HG03066 (cell line): ENCODE measurements at regions not wholly inside any gene's neighbourhood (a gene's known extent, or its start where the extent isn't known, plus 50 kb on each side); places are given as distances from the start of the nearest gene placed in this dataset.
"Not testable (repeated sequence)": the region's sequence is repeated elsewhere in the genome, so short reads cannot be mapped to it uniquely, and the experiment has no call there.

Experiments
- ATAC-seq: cut with Tn5 transposase; IDR thresholded peaks from one replicate; pipeline ENCODE4 v1.9.1; 2021; ENCODE audit warnings: low read depth; ENCODE audit not compliant: unreplicated experiment

DNA sequence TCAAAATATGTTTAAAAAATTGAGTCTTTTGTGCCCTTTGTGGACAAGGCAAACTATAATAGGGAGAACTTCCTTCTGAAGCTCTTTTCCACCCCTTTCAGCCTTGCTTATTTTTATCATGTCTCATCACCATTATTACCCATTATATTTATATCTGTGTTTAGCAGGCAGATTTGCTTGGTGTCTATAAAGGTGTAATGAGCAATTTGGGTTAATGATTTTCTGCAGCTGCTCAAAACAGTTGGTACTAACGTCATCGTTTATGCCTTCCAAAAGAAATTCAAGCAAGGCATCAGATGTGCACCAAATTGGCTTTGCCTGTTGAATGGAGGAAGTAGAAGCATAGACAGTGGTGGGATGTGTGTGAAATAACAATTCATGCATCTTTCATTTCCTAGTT is 483.7 kb upstream of the SGO1 start:
- no peak for ATAC-seq

GRCh38 chr3:20669184-20669583 is 483.2 kb upstream of the SGO1 start:
- no peak for ATAC-seq

GRCh38 chr3:20668411-20668810 is 482.4 kb upstream of the SGO1 start:
- no peak for ATAC-seq

- no peak for ATAC-seq
Measured at GRCh38 chr3:20666091-20666490, 480.1 kb upstream of the SGO1 start.

- ATAC-seq: no peak
Measured at GRCh38 chr3:20658491-20658890, 472.5 kb upstream of the SGO1 start.

DNA sequence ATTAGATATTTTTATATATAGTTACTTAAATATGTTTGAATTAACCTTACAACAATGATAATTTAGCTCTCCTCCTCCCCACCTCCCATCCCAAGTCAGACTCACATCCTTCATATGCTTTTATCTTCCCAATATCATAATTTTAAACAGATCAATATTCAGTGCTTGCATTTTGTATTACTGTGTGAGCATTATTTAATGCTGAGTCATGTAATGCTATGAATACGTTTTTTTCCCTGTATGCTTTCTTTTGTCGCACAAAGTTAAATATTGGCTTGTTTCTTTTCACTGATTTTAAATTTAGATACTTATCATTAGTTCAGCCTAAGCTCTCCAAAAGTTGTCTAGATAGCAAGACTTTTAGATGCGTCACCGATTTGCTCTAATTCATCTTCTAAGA is 471.6 kb upstream of the SGO1 start:
- no peak for ATAC-seq

DNA sequence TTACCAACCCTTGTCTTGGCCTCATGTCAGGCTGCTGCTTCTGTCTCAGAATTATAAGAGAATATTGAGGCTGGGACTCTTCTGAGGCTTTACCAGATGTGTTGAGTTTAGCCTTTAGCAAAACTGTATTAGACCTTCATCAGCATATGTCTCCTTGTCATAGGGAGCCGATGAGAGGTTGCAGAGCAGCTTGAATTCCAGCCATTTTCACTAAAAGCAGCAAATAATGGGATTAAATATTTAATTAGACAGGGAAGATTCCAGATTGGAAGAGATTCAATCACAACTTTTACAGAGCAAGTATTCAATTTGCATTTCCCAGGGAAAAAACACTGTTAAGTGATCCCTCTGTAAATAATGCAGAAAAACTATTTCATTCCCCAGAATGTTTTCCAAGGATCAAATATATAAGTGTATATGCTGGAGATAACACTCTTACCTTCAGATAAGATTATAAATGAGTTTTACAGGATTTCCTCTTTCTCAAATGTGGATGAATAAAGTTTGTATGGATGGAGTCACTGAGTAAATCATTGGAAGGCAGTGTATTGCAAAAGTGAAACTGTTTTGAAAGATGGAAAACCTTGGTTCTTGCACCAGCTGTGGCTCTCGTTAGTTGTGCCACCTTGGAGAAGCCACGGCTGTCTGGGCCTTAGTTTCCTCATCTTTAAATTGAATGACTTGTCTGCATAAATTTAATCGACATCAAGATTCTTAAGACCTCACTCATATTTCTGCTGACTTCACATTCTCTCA is 466.4 kb upstream of the SGO1 start:
- ATAC-seq: no peak

DNA sequence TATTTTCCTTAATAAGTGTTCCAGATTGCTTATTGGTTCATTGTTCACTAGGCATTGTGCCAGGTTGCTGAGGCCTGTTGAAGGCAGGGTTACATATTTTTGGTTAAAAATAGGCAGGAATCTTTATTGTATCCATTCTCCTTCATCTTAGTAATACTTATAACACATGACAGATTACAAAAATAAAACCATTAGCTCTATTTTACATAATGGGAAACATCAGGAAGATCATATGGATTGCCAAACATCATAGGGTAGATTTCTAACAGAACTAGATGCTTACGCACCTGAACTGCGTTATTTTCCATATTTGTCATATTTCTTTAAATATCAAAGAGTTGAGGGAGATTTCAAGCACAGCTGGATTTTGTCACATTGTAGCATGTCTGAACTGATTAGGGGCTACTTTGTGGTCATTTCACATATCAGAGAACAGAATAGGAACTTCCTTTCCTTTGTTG is 462.9 kb upstream of the SGO1 start:
- no peak for ATAC-seq

DNA sequence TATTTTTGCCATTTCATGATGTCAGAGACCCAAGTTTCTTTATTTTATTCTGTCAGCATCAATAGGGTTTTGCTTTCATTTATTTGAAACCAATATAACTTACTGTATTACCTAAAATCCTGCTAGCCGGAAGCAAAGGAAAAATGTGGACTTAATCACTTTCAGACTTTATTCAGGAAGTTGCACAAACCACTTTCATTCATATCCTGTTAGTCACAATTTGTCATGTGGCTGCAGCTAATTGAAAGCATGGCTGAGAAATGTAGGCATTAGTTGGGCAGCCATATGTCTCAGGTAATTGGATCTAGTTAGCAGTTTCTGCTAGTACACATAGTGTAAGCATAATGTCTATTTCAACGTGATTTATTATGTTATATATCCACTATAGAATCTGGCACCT is 462.3 kb upstream of the SGO1 start:
- ATAC-seq: no peak

DNA sequence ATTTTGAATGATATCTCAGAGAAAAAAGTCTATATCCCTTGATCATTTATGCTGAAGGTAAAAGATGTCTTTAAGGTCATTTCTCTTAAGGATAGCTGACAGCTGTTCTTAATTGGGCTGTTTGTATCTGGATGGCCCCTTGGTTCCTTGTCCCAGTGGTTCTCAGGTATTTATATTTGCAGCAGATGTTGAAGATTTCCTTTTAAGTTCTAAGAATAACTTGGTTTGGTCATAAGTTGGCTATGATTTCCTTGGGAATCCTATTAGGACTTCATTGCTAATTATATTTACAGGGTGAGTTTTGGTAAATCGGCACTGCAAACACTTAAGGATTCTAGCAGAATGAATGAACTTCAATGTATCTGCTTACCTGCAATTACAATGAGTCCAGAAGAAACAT is 460.4 kb upstream of the SGO1 start:
- ATAC-seq: no peak

DNA sequence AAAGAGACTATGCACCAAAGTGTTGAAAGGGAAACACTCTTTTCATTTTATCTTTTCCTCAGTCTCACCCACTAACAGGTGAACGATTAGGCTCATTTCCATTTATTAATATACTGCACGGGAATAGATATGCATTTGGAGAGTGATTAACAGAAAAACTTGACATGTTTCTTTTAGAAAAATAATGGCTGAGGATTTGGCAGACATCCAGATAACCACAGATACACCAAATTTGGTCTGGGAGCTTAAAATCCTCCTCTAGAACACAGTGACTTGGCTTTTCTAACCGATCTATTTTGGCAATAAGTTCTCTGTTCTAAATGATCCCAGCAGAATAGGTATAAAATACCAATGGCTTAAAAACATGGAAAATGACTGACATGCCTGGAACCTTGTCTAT is 459.3 kb upstream of the SGO1 start:
- ATAC-seq: no peak

- no peak for ATAC-seq
Measured at GRCh38 chr3:20637729-20638128, 451.7 kb upstream of the SGO1 start.

GRCh38 chr3:20622304-20622703 is 436.3 kb upstream of the SGO1 start:
- no peak for ATAC-seq

- ATAC-seq: not testable (repeated sequence)
Measured at GRCh38 chr3:20618621-20619020, 432.6 kb upstream of the SGO1 start.

DNA sequence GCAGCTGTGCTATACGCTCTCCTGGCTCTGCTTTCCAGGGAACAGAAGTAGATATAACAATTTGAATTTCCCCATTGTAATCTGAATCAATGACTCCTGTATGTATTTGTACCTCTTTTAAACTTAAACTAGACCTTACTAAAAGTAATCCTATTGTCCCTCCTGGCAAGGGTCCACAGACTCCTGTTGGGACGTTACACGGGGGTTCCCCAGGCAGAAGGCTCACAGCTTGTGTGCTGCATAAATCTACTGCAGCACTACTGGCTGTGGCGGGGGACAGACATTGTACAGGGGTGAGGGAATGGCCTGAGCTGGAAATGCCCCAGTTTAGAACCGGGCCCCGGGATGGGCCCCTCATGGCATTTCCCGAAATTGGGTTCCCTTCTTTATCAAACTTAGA is 432.2 kb upstream of the SGO1 start:
- not testable (repeated sequence) for ATAC-seq

DNA sequence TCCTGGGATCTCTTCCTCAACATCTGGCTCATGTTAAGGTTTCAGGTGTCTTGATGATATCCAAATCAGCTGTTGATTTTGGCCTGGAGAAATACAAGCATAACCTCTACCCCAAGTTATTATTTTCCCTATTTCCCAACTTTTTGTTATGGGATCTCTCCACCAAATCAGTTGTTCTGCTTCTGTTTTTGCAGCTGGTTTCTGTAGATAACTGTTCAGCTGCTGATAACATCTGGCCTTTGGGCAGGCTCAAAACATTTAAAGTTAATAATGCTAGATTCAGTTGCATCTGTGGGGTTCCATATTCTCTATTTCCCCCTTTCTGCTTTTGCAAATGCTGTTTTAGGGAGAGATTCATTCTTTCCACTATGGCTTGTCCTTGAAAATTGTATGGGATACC is 430.0 kb upstream of the SGO1 start:
- not testable (repeated sequence) for ATAC-seq

- ATAC-seq: no peak
Measured at GRCh38 chr3:20608054-20608738, 422.2 kb upstream of the SGO1 start.

- no peak for ATAC-seq
Measured at GRCh38 chr3:20604659-20605058, 418.7 kb upstream of the SGO1 start.

DNA sequence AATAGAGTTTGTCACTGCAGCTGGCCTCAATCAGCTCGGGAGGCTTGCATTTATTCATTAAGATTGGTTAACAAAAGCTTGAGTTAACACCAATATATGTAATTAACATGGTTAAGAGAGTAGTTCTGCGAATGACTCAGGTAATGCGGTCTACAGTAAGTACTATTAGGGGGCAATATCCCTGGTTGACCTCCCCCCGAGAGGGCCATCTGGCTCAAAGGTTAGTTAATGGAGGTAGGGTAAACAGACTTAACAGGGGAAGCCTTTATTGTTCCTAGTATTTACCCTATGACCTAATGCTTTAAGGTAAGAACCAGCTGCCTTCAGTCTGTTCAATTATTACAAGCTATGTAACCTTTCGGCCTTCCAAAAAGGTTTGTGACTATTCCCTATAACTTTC is 403.3 kb upstream of the SGO1 start:
- no peak for ATAC-seq

GRCh38 chr3:20588781-20589180 is 402.8 kb upstream of the SGO1 start:
- ATAC-seq: no peak

DNA sequence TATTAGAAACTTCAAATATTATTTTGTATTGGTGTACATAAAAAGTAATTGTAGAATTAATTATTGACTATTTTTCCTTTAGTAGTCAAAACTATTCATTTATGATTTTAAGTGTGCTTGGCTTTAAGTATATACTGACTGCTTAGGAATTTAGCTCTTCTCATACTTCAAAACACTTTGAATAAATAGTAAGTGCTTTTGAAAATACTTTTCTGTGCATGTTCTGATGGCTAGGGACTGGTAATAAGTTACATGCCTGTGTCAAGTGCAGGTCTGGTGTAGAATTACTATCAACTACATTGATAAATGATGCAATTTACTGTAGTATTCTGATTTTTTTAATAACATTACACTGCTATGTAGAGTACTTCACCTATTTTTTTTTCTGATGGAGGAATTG is 397.6 kb upstream of the SGO1 start:
- ATAC-seq: no peak

GRCh38 chr3:20576228-20576627 is 390.2 kb upstream of the SGO1 start:
- no peak for ATAC-seq
